ENCODE measurements at regions not wholly inside any gene's neighbourhood (a gene's known extent, or its start where the extent isn't known, plus 50 kb on each side); places are given as distances from the start of the nearest gene placed in this dataset.
A peak's percentile ranks its signal among the peaks of the same experiment; 100 is the strongest.

DNA sequence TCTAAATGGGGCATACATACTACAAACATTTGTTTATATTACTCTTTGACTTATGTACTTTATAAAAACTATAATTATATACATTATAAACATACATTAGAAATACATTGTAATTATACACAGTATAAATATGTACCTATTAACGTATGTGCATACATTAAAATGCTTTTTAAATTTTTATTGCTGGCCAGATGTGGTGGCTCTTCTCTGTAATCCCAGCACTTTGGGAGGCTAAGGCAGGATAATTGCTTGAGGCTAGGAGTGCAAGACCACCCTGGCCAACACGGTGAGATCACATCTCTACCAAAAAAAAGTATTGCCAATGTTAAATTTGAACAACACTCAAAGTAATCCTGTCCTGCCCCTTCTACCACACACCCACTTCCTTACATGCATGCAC is 1037.0 kb downstream of the GRM8 start:
- Histone ChIP-seq H3K4me3 (ENCODE audit: insufficient read depth, low read depth, low read length) (no peak overlapping the region), H3K36me3 (replicated peaks; ENCODE audit: control insufficient read depth, insufficient read depth, low read length) (no peaks in the 10 kb centered on the region), H3K27me3 (ENCODE audit: control insufficient read depth, insufficient read depth, low read length) (no peaks in the 10 kb centered on the region)
- DNase-seq = no peak

DNA sequence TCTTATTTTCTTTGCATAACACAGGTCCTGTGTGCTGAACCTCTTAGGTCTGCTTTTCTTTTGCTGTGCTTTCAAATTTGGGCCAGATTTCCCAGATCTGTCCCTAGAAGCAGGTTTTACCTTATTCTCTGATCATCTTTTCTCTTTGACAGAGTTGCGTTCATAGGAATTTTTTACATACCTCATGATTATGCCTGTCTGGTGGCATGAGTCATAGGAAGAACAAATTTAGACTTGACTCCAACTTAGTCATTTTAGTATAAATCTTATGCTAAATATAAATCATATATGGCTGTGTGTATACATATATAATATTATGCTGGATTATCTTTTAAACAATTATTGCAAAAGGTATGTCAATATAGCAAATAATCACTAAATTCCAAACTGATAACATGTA is 1038.9 kb downstream of the GRM8 start:
- no peak for DNase-seq

DNA sequence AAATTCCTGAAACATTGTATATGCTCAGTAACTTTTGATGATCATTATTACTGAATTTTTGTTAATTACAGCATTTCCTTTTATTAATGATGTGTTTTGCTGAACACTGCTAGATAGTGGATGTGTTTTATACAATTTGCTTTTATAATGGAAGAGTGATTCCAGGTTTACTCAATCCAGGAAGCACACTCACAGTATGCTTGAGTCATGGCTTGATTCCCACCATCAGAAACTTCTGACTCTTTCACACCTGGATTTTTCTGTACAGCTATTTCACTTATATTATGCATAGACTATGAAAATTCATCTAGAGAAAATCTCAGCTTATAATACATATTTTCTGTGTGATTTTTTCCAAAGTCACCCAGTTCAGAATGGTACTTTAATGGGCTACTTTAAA is 1040.9 kb downstream of the GRM8 start:
- Histone ChIP-seq H3K36me3 (replicated peaks; ENCODE audit: control insufficient read depth, insufficient read depth, low read length) (no peaks in the 10 kb centered on the region), H3K27me3 (ENCODE audit: control insufficient read depth, insufficient read depth, low read length) (no peaks in the 10 kb centered on the region), H3K4me3 (ENCODE audit: insufficient read depth, low read depth, low read length) (no peak overlapping the region)
- no peak for DNase-seq

More for the DNA sequence above, 1038.9 kb downstream of the GRM8 start:
- H3K36me3 ChIP-seq (replicated peaks; ENCODE audit: control insufficient read depth, insufficient read depth, low read length) = no peaks in the 10 kb centered on the region
- H3K4me3 ChIP-seq (ENCODE audit: insufficient read depth, low read depth, low read length) = no peak overlapping the region
- H3K27me3 ChIP-seq (ENCODE audit: control insufficient read depth, insufficient read depth, low read length) = no peaks in the 10 kb centered on the region

DNA sequence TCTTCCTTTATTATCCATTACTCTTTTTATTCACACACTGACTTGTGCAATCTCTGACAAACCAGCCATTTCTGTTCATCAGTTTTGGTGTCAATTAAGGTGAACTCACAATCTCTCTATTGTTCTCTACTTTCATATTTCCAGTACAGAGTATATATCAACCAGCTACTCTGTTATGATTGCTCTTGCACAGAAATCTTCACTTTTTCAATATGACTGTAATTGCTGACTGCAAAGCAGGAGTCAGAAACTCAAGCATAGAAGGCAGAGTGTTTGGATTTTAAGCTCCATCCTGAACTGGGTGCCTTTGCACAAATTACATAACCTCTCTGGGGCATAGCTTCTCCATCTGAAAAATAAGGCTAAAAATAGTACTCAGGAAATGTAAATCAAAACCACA is 1042.0 kb downstream of the GRM8 start:
- no peak for DNase-seq
- H3K27me3 ChIP-seq (ENCODE audit: control insufficient read depth, insufficient read depth, low read length) = no peaks in the 10 kb centered on the region
- no peak overlapping the region for H3K4me3 ChIP-seq (ENCODE audit: insufficient read depth, low read depth, low read length)
- H3K36me3 ChIP-seq (replicated peaks; ENCODE audit: control insufficient read depth, insufficient read depth, low read length) = no peaks in the 10 kb centered on the region

DNA sequence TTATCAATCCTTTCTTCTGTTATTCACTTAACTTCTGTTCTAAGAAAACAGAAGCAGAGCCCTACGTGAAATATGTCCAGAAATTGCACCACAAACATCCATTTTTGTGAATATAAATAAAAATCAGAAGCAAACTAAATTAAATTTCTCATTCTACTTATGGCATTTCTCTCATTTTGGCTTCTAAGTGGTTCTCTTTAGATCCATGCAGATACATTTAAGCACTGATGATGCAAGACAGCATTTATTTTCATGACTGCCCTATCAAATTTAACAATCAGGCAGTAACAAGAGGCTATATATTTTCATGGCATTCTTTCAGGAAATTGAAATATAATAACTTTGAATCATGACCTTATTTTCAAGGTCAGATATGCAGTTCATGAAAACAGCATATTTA is 1049.6 kb downstream of the GRM8 start:
- H3K36me3 ChIP-seq (replicated peaks; ENCODE audit: control insufficient read depth, insufficient read depth, low read length) = no peaks in the 10 kb centered on the region
- no peak overlapping the region for H3K4me3 ChIP-seq (ENCODE audit: insufficient read depth, low read depth, low read length)
- no peak for DNase-seq
- no peaks in the 10 kb centered on the region for H3K27me3 ChIP-seq (ENCODE audit: control insufficient read depth, insufficient read depth, low read length)

DNA sequence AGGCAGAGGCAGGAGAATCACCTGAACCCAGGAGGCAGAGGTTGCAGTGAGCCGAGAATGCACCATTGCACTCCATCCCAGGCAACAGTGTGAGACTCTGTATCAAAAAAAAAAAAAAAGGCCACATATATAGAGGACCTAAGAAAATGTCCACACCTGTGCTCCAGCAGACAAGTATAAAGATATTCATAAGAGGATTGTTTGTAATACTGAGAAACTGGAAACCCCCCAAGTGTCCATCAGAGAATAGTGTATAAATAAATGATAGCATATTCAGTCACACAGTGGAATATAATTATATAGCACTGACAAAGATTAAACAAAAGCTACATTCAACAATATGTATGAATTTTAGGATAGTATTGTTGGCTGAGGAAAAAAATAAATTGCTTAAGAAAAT is 1050.6 kb downstream of the GRM8 start:
- DNase-seq = no peak
- Histone ChIP-seq H3K36me3 (replicated peaks; ENCODE audit: control insufficient read depth, insufficient read depth, low read length) (no peaks in the 10 kb centered on the region), H3K4me3 (ENCODE audit: insufficient read depth, low read depth, low read length) (no peak overlapping the region), H3K27me3 (ENCODE audit: control insufficient read depth, insufficient read depth, low read length) (no peaks in the 10 kb centered on the region)

DNA sequence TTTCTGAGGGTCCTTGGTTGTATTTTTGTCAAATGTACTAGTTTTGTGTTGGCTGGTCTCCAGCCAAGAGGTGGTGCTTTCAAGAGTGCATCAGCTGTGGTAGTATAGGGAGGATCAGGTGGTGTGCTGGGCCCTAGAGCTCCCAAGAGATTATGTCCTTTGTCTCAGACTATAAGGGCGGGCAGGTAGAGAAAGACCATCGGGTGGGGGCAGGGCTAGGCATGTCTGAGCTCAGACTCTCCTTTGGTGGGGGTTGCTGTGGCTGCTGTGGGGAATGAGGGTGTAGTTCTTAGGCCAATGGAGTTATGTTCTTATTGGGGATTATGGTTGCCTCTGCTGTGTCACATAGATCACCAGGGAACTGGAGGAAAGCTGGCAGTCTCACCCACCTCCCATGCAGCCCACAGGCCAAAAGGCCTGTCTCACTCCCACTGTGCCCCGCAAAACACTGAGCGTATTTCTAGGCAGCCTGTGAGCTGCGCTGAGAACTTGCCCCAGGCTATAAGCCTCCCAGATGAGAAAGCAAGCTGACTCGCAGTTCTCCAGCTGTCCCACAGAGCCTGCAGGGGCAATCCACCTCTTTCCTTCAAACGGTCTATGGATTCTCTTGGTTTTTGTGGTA is 1066.7 kb downstream of the GRM8 start:
- Histone ChIP-seq H3K27me3 (ENCODE audit: control insufficient read depth, insufficient read depth, low read length) (no peaks in the 10 kb centered on the region), H3K36me3 (replicated peaks; ENCODE audit: control insufficient read depth, insufficient read depth, low read length) (no peaks in the 10 kb centered on the region), H3K4me3 (ENCODE audit: insufficient read depth, low read depth, low read length) (no peak overlapping the region)
- DNase-seq = peak; percentile 2

DNA sequence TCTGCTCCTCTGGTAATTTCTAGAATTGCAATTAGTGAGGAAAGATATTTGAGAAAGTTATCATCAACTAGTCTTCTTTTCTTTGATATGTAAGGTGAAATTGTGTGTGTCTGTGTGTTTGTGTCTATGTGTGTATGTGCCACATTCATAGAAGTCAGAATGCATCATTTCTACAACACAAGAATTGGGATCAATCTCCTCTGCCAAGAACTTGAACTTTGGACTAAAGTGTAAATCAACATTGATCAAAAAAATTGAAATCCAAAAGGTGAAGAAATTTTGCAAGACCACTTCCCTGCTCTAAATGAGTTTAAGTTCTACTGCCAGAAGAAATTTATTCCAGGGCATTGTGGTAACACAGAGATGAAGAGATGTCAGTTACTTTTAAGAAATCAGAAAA is 1072.8 kb downstream of the GRM8 start:
- H3K4me3 ChIP-seq (ENCODE audit: insufficient read depth, low read depth, low read length) = no peak overlapping the region
- no peaks in the 10 kb centered on the region for H3K36me3 ChIP-seq (replicated peaks; ENCODE audit: control insufficient read depth, insufficient read depth, low read length)
- H3K27me3 ChIP-seq (ENCODE audit: control insufficient read depth, insufficient read depth, low read length) = no peaks in the 10 kb centered on the region
- no peak for DNase-seq

DNA sequence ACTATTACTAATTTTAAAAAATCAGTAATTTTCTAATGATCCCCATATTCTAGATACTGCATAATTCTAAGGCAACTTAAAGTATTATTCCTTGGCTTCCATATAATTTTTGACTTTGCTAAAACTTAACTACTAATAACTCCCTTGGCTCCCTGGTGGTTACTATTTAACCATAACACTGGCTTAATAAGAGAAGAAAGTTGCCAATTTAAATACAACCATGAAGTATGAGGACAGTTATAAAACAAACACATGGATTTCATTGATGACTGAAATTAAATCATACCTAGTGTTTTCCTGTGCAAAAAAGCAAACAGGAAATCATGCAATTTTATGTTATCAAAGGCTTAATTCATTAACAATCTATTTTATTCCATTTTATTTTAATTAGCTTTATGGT is 1073.9 kb downstream of the GRM8 start:
- no peak for DNase-seq
- H3K36me3 ChIP-seq (replicated peaks; ENCODE audit: control insufficient read depth, insufficient read depth, low read length) = no peaks in the 10 kb centered on the region
- no peaks in the 10 kb centered on the region for H3K27me3 ChIP-seq (ENCODE audit: control insufficient read depth, insufficient read depth, low read length)
- no peak overlapping the region for H3K4me3 ChIP-seq (ENCODE audit: insufficient read depth, low read depth, low read length)

DNA sequence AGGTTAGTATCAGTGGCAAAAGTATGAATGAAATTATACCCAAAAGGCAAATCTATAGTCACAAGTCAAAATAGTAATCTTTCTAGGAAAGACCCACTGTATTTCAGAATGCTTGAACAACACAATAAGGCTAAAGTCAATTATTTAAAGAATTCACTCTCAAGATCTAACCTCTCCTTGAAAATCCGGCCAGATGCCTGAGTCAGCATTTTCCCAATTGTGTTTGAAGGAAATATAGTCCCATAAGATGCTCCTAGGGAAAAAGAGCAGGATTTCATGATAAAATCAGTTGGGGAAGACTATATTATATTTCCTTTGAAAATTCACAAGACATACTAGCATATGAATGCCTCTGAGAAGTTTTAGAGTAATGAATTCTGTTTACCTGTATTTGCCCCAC is 1075.0 kb downstream of the GRM8 start:
- H3K27me3 ChIP-seq (ENCODE audit: control insufficient read depth, insufficient read depth, low read length) = no peaks in the 10 kb centered on the region
- no peak for DNase-seq
- H3K4me3 ChIP-seq (ENCODE audit: insufficient read depth, low read depth, low read length) = no peak overlapping the region
- H3K36me3 ChIP-seq (replicated peaks; ENCODE audit: control insufficient read depth, insufficient read depth, low read length) = no peaks in the 10 kb centered on the region

DNA sequence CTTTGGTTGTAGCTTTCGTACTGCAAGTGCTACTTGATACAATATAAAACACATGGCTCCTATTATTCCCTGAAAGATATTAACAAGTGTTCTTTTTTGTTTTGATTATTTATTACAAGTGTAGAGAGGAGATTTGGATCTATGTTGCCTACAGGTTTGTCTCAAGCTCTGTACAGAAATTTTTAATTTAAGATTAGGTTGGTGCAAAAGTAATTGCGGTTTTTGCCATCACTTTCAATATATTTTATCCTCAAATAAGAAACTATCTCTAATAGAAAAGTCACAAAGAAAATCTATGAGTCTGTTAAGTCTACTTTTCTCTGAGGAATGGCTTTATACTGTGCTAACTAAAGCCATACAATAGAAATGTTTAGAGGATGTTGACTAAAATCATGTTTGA is 1086.1 kb downstream of the GRM8 start:
- Histone ChIP-seq H3K27me3 (ENCODE audit: control insufficient read depth, insufficient read depth, low read length) (no peaks in the 10 kb centered on the region), H3K4me3 (ENCODE audit: insufficient read depth, low read depth, low read length) (no peak overlapping the region), H3K36me3 (replicated peaks; ENCODE audit: control insufficient read depth, insufficient read depth, low read length) (no peaks in the 10 kb centered on the region)
- no peak for DNase-seq

DNA sequence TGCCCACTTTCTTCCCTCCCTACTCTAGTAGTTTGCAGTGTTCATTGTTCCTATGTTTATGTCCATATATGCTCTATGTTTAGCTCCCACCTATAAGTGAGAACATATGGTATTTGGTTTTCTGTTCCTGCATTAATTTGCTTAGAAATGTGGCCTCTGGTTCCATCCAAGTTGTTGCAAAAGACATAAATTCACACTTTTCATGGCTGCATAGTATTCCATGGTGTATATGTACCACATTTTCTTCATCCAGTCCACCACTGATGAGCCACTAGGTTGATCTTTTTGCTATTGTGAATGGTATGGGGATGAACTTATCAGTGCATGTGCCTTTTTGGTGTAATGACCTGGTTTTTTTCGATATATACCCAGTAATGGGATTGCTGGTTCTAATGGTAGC is 1089.1 kb downstream of the GRM8 start:
- H3K4me3 ChIP-seq (ENCODE audit: insufficient read depth, low read depth, low read length) = no peak overlapping the region
- H3K27me3 ChIP-seq (ENCODE audit: control insufficient read depth, insufficient read depth, low read length) = no peaks in the 10 kb centered on the region
- no peaks in the 10 kb centered on the region for H3K36me3 ChIP-seq (replicated peaks; ENCODE audit: control insufficient read depth, insufficient read depth, low read length)
- DNase-seq = no peak

DNA sequence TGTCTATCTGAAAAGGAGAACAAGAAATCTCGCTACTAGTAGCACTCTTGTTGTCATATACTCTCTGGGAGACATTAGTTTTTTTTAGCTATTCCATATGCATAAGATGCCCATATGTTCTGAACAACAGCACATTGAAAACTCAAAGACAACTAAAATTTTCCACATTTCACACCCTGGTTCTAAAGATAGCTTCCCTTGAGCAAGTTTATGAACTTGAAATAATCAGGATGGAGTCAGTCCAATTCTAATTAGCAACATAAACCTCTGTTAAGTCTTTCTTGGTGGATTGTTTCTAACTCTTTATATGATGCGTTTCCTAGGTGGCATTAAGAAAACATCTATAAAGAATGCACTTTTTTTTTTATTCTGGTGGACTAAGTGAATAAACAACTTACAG is 1095.3 kb downstream of the GRM8 start:
- no peaks in the 10 kb centered on the region for H3K36me3 ChIP-seq (replicated peaks; ENCODE audit: control insufficient read depth, insufficient read depth, low read length)
- no peak for DNase-seq
- no peaks in the 10 kb centered on the region for H3K27me3 ChIP-seq (ENCODE audit: control insufficient read depth, insufficient read depth, low read length)
- no peak overlapping the region for H3K4me3 ChIP-seq (ENCODE audit: insufficient read depth, low read depth, low read length)

DNA sequence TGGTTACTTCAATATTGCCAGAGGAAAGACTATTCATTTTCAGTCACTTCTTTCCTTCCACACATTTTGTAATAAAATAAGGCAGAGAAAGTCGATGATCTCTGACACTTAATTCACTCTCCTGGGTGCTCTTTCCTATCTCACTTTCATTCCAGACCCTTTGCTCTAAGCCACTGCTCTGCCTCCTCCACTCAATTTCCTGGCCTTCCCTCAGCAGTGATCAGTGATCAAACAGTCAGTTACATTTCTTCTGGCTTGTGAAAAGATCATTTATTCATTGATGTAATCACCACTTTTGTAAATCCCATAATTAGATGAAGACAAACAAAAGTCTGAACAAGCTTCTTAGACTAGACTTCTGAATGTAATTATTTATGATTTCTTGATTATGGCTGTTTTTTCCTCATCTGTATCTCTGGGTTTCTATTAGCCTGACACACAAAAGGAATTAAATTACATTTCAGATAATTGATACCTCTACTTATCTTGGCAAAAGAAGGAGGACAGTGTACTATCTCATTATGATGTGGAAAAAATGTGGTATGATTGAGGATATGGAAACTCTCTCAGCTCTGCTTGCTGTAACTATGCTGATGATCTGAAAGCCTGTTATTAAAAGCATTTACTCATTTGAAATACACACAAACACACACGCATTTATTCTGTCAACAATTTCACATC is 1102.3 kb downstream of the GRM8 start:
- no peaks in the 10 kb centered on the region for H3K27me3 ChIP-seq (ENCODE audit: control insufficient read depth, insufficient read depth, low read length)
- H3K4me3 ChIP-seq (ENCODE audit: insufficient read depth, low read depth, low read length) = no peak overlapping the region
- no peaks in the 10 kb centered on the region for H3K36me3 ChIP-seq (replicated peaks; ENCODE audit: control insufficient read depth, insufficient read depth, low read length)
- DNase-seq = no peak

DNA sequence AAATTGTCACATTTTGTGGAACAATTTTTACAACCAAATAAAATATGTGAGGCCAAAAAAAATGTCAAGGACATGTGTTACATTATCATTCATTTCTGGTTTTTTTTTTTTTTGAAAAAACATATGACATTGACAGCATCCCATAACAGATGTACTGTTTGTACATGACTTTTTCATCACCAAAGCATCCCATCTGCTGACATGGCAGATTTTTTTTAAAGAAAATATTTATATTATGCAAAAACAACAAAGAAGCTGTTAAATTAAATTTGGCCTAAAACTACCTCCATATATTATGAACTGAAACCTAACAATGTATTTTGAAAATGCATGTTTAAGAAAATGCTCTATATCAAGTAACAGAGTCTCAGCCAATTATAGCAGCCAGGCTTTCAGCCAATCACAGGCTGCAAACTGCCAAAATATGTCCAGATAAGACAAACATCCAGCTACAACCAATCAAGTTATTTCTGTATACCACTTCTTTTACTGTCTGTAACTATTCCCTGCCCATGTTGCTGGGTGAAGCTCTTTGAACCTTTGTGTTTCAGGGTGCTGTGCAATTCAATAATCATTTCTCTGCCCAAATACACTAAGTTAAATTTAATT is 1111.8 kb downstream of the GRM8 start:
- Histone ChIP-seq H3K36me3 (replicated peaks; ENCODE audit: control insufficient read depth, insufficient read depth, low read length) (no peaks in the 10 kb centered on the region), H3K4me3 (ENCODE audit: insufficient read depth, low read depth, low read length) (no peak overlapping the region), H3K27me3 (ENCODE audit: control insufficient read depth, insufficient read depth, low read length) (no peaks in the 10 kb centered on the region)
- no peak for DNase-seq
